ENCODE measurements at regions not wholly inside any gene's neighbourhood (a gene's known extent, or its start where the extent isn't known, plus 50 kb on each side); places are given as distances from the start of the nearest gene placed in this dataset.

DNA sequence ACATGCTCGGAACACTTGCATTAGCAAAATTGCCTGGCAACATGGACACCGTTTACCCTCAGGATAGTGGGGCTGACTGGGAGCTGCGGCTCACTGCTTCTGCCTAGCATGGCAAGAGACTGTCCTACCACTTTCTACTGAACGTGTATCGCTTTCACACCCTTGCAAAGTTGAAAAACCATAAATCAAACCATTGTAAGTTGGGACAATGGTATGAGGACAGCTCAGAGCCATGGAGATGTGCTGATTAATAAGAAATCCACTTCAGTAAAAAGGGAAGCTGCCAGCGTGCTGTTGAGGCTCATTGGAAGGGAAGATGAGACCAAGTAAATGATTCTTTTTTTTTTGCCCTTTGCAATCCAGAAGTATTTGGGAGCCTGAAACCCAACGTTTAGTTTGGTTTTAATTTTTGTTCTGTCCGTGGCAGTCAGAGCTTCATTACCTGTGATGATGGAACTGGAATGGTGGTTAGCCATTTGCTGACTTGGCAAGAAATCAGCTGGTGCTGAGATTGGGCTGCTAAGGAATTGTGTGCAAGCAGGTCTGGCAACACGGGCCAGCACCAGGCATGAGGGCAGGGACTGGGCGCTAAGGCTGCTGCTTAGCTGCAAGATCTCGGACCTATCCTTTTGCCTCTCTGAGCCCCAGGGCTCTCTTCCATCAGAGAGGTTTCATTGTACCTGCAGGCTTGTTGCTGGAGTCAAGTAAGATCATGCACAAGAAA is 75.5 kb upstream of the HS6ST1 start:
- ATAC-seq (no peak), DNase-seq (ENCODE audit: low spot score) (peak; percentile 5)
- ChIA-PET CTCF (interaction anchor here (1.0 kb wide), 2 partner anchors 73 to 342 kb away, joined by 3 to 4 read pairs; no protein-coding TSS in a partner anchor), POLR2A (interaction anchor here (0.5 kb wide), 1 partner anchor 322 kb away, joined by 3 read pairs; no protein-coding TSS in a partner anchor)
- no peaks in the 10 kb centered on the region for H3K36me3 Mint-ChIP-seq
- H3K27me3 Mint-ChIP-seq (ENCODE audit: low read depth), result peaks cover 5% of the 10 kb centered on the region; the same call in 1 of the 2 replicates
- H3K4me3 Mint-ChIP-seq, result no peak overlapping the region
- peaks cover 32% of the 10 kb centered on the region for H3K4me1 Mint-ChIP-seq
- no peak overlapping the region for H3K27ac Mint-ChIP-seq
- no peak for TF ChIP-seq JUN (CRISPR knock-in tag; IDR thresholded peaks at IDR 0.05)
- no peak for TF ChIP-seq GABPB1 (CRISPR knock-in tag; IDR thresholded peaks at IDR 0.05)
- peaks cover 3% of the 10 kb centered on the region; the same call in 1 of the 2 replicates for H3K9me3 Mint-ChIP-seq

- ChIA-PET CTCF (interaction anchor here (1.0 to 2.0 kb wide), 2 partner anchors 7 to 74 kb away, joined by 4 to 16 read pairs; no protein-coding TSS in a partner anchor), POLR2A (no interaction called here)
- ATAC-seq, result no peak
- Mint-ChIP-seq H3K27me3 (ENCODE audit: low read depth) (peaks cover 5% of the 10 kb centered on the region; the same call in 1 of the 2 replicates), H3K36me3 (no peaks in the 10 kb centered on the region), H3K4me1 (peaks cover 23% of the 10 kb centered on the region), H3K27ac (no peak overlapping the region), H3K4me3 (no peak overlapping the region), H3K9me3 (peaks cover 3% of the 10 kb centered on the region; the same call in 1 of the 2 replicates)
- DNase-seq (ENCODE audit: low spot score), result peak; percentile 7
- no peak for TF ChIP-seq GRHL2 (CRISPR knock-in tag; IDR thresholded peaks at IDR 0.05; ENCODE audit: insufficient replicate concordance, severe bottlenecking)
- no peak for TF ChIP-seq CDX4 (CRISPR knock-in tag; IDR thresholded peaks at IDR 0.05; ENCODE audit: borderline replicate concordance)
- TF ChIP-seq RORB (CRISPR knock-in tag; IDR thresholded peaks at IDR 0.05), result no peak
- no peak for TF ChIP-seq NFYB (CRISPR knock-in tag; conservative IDR thresholded peaks at IDR 0.05; ENCODE audit: low read depth)
These were observed 76.5 kb upstream of the HS6ST1 start for GRCh38 chr2:128395196-128395595.

- H3K27me3 Mint-ChIP-seq (ENCODE audit: low read depth), result peaks cover 5% of the 10 kb centered on the region; the same call in 1 of the 2 replicates
- H3K9me3 Mint-ChIP-seq, result peaks cover 3% of the 10 kb centered on the region; the same call in 1 of the 2 replicates
- H3K4me1 Mint-ChIP-seq, result peaks cover 23% of the 10 kb centered on the region
- peak; percentile 62 for ATAC-seq
- H3K36me3 Mint-ChIP-seq, result no peaks in the 10 kb centered on the region
- TF ChIP-seq FOXP4 (CRISPR knock-in tag; IDR thresholded peaks at IDR 0.05) (no peak), GABPB1 (CRISPR knock-in tag; IDR thresholded peaks at IDR 0.05) (no peak), MXD4 (CRISPR knock-in tag; IDR thresholded peaks at IDR 0.05; ENCODE audit: borderline replicate concordance) (no peak), ZNF317 (CRISPR knock-in tag; IDR thresholded peaks at IDR 0.05; ENCODE audit: borderline replicate concordance, low read depth) (peak; percentile 52; the same call in 1 of the 2 replicates), ELF4 (CRISPR knock-in tag; IDR thresholded peaks at IDR 0.05; ENCODE audit: low read depth) (no peak), SMAD3 (CRISPR knock-in tag; IDR thresholded peaks at IDR 0.05; ENCODE audit: borderline replicate concordance) (no peak)
- TF ChIP-seq, protein P1, sequence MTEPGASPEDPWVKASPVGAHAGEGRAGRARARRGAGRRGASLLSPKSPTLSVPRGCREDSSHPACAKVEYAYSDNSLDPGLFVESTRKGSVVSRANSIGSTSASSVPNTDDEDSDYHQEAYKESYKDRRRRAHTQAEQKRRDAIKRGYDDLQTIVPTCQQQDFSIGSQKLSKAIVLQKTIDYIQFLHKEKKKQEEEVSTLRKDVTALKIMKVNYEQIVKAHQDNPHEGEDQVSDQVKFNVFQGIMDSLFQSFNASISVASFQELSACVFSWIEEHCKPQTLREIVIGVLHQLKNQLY (CRISPR knock-in tag; IDR thresholded peaks at IDR 0.05), result no peak
- CTCF ChIA-PET, result interaction anchor here (0.9 to 2.0 kb wide), 4 partner anchors 8 to 332 kb away, joined by 3 to 16 read pairs (median 4); no protein-coding TSS in a partner anchor
- peak overlapping the region; percentile 47 for H3K27ac Mint-ChIP-seq
- peak; percentile 9 for DNase-seq (ENCODE audit: low spot score)
- no peak overlapping the region for H3K4me3 Mint-ChIP-seq
- POLR2A ChIA-PET, result interaction anchor here (0.7 kb wide), 1 partner anchor 782 kb away, joined by 4 read pairs; no protein-coding TSS in a partner anchor
These were observed 77.2 kb upstream of the HS6ST1 start for GRCh38 chr2:128395640-128396499.
